Erythroblast (primary cell): ENCODE measurements at regions not wholly inside any gene's neighbourhood (a gene's known extent, or its start where the extent isn't known, plus 50 kb on each side); places are given as distances from the start of the nearest gene placed in this dataset.

Source experiments
- GATA1 ChIP-seq: IDR thresholded peaks from 2 replicates; pipeline ENCODE4 v1.6.1; 2011; ENCODE audit warnings: low read depth, mild to moderate bottlenecking, control low read depth, low read length, moderate library complexity
- POLR2A ChIP-seq: IDR thresholded peaks from 2 replicates; pipeline ENCODE4 v1.6.1; 2011; ENCODE audit warnings: mild to moderate bottlenecking, low read length

GRCh38 chr7:138194567-138194966 is 118.3 kb downstream of the AKR1D1 start:
- TF ChIP-seq POLR2A (no peak), GATA1 (no peak)
